ENCODE measurements at regions not wholly inside any gene's neighbourhood (a gene's known extent, or its start where the extent isn't known, plus 50 kb on each side); places are given as distances from the start of the nearest gene placed in this dataset.

- TF ChIP-seq EP300 (IDR thresholded peaks at IDR 0.05) (no peak), CTCF (IDR thresholded peaks at IDR 0.05) (no peak), POLR2A (IDR thresholded peaks at IDR 0.05) (no peak)
These were observed 180.6 kb upstream of the EEA1 start for GRCh38 chr12:93109551-93110203.

Data from ovary (tissue), 3 donors.